Liver (tissue), 8 donors: ENCODE measurements at regions not wholly inside any gene's neighbourhood (a gene's known extent, or its start where the extent isn't known, plus 50 kb on each side); places are given as distances from the start of the nearest gene placed in this dataset.

Experiments
- DNase-seq: peaks from one replicate; pipeline ENCODE4 v3.0.0-alpha.2; 2017; ENCODE audit warnings: low spot score
- H3K27ac ChIP-seq, 2 donors: one replicate each; pipeline ENCODE4 v1.7.0; 2013; ENCODE audit warnings: inconsistent platforms in 2 of 2, low read length in 2 of 2, control low read depth in 1 of 2, low read depth in 1 of 2, mild to moderate bottlenecking in 1 of 2
- H3K27me3 ChIP-seq, 4 donors: one replicate each; pipeline versions ENCODE4 v1.6.1 to v1.7.0; 2013; ENCODE audit warnings: low read length in 3 of 4, inconsistent platforms in 1 of 4, mild to moderate bottlenecking in 1 of 4, moderate library complexity in 1 of 4; ENCODE audit not compliant: control insufficient read depth in 4 of 4, insufficient read depth in 4 of 4
- H3K36me3 ChIP-seq, 4 donors: one replicate each; pipeline versions ENCODE4 v1.6.1 to v1.7.0; 2013; ENCODE audit warnings: low read length in 3 of 4, mild to moderate bottlenecking in 3 of 4, low read depth in 1 of 4, moderate library complexity in 1 of 4; ENCODE audit not compliant: control insufficient read depth in 4 of 4, insufficient read depth in 3 of 4
- H3K4me1 ChIP-seq, 4 donors: one replicate each; pipeline versions ENCODE4 v1.6.1 to v1.7.0; 2013; ENCODE audit warnings: low read length in 3 of 4, mild to moderate bottlenecking in 3 of 4, moderate library complexity in 1 of 4; ENCODE audit not compliant: control insufficient read depth in 4 of 4, insufficient read depth in 4 of 4
- H3K4me3 ChIP-seq, 3 donors: one replicate each; pipeline versions ENCODE4 v1.6.1 to v1.7.0; 2013; ENCODE audit warnings: low read length in 3 of 3, control low read depth in 1 of 3, low read depth in 1 of 3, mild to moderate bottlenecking in 1 of 3
- H3K9ac ChIP-seq, 2 donors: one replicate each; pipeline ENCODE4 v1.7.0; 2013; ENCODE audit warnings: low read length in 2 of 2, mild to moderate bottlenecking in 2 of 2, moderate library complexity in 2 of 2, control low read depth in 1 of 2, low read depth in 1 of 2
- H3K9me3 ChIP-seq, 4 donors: one replicate each; pipeline versions ENCODE4 v1.6.1 to v1.7.0; 2013; ENCODE audit warnings: low read length in 3 of 4; ENCODE audit not compliant: control insufficient read depth in 4 of 4
- CTCF ChIP-seq: fragments of 150-350 bp; IDR thresholded peaks from 2 replicates; pipeline ENCODE4 v1.5.1; 2017; ENCODE audit warnings: improper control_type of control experiment, low read depth, low read length; ENCODE audit not compliant: missing input control
- EGR1 ChIP-seq, 2 donors: IDR thresholded peaks; 2 replicates each; pipeline ENCODE4 v1.6.1; 2016 to 2018; ENCODE audit warnings: antibody characterized with exemption in 2 of 2, low read depth in 2 of 2
- FOXA1 ChIP-seq: IDR thresholded peaks from 2 replicates; pipeline ENCODE4 v1.6.1; 2016; ENCODE audit warnings: antibody characterized with exemption
- FOXA2 ChIP-seq: IDR thresholded peaks from 2 replicates; pipeline ENCODE4 v1.6.1; 2016; ENCODE audit warnings: antibody characterized with exemption
- GABPA ChIP-seq, 2 donors: IDR thresholded peaks in 1 of 2; conservative IDR thresholded peaks in 1 of 2; 2 replicates each; pipeline ENCODE4 v1.6.1; 2016; ENCODE audit warnings: antibody characterized with exemption in 2 of 2, mild to moderate bottlenecking in 1 of 2, moderate library complexity in 1 of 2
- HNF4A ChIP-seq, 2 donors: conservative IDR thresholded peaks; 2 replicates each; pipeline ENCODE4 v1.6.1; 2016; ENCODE audit warnings: antibody characterized with exemption in 2 of 2, mild to moderate bottlenecking in 2 of 2
- HNF4G ChIP-seq: IDR thresholded peaks from 2 replicates; pipeline ENCODE4 v1.6.1; 2016; ENCODE audit warnings: antibody characterized with exemption
- JUND ChIP-seq, 2 donors: IDR thresholded peaks; 2 replicates each; pipeline ENCODE4 v1.6.1; 2016; ENCODE audit warnings: antibody characterized with exemption in 2 of 2
- MAX ChIP-seq: IDR thresholded peaks from 2 replicates; pipeline ENCODE4 v1.6.1; 2016; ENCODE audit warnings: antibody characterized with exemption
- RAD21 ChIP-seq, 2 donors: IDR thresholded peaks; 2 replicates each; pipeline ENCODE4 v1.6.1; 2016; ENCODE audit warnings: antibody characterized with exemption in 2 of 2, mild to moderate bottlenecking in 2 of 2
- REST ChIP-seq: IDR thresholded peaks from 2 replicates; pipeline ENCODE4 v1.6.1; 2016; ENCODE audit warnings: antibody characterized with exemption, mild to moderate bottlenecking
- SP1 ChIP-seq: IDR thresholded peaks from 2 replicates; pipeline ENCODE4 v1.6.1; 2018; ENCODE audit warnings: antibody characterized with exemption, mild to moderate bottlenecking
- TAF1 ChIP-seq: conservative IDR thresholded peaks from 2 replicates; pipeline ENCODE4 v1.6.1; 2016; ENCODE audit warnings: antibody characterized with exemption, mild to moderate bottlenecking
- YY1 ChIP-seq: IDR thresholded peaks from 2 replicates; pipeline ENCODE4 v1.6.1; 2016; ENCODE audit warnings: antibody characterized with exemption, mild to moderate bottlenecking
- ZBTB33 ChIP-seq: IDR thresholded peaks from 2 replicates; pipeline ENCODE4 v1.6.1; 2016; ENCODE audit warnings: antibody characterized with exemption
- WGBS: extraction: QIAGEN DNeasy Blood & Tissue Kit; methylation state at CpG from one replicate; pipeline ENCODE4 v1.1.7; 2013; 5-methylcytosine and 5-hydroxymethylcytosine counted together
- donor health status: healthy.
- donor health status: healthy.
- donor health status: healthy.
- donor health status: healthy.
- donor health status: healthy.

- WGBS = 41% methylated on average over 2 of the region's 2 CpGs
- H3K27ac ChIP-seq = no peak overlapping the region
- no peak overlapping the region for H3K9ac ChIP-seq
- H3K27me3 ChIP-seq = no peaks in the 10 kb centered on the region
- H3K36me3 ChIP-seq = no peaks in the 10 kb centered on the region
- H3K4me1 ChIP-seq = peaks cover 1 to 13% (median 5%) of the 10 kb centered on the region in 4 donors
- no peak for DNase-seq
- H3K4me3 ChIP-seq = no peak overlapping the region
- TF ChIP-seq MAX = no peak
- no peak for TF ChIP-seq FOXA1
- TF ChIP-seq HNF4A (conservative IDR thresholded peaks at IDR 0.05) = no peak
- no peak for TF ChIP-seq TAF1
- TF ChIP-seq YY1 = no peak
- TF ChIP-seq FOXA2 = no peak
- no peak for TF ChIP-seq SP1
- no peak for TF ChIP-seq JUND (IDR thresholded peaks at IDR 0.05)
- TF ChIP-seq REST = no peak
- no peak for TF ChIP-seq GABPA (IDR thresholded peaks at IDR 0.05 in 1 of 2, conservative IDR thresholded peaks at IDR 0.05 in 1 of 2)
- TF ChIP-seq HNF4G = no peak
- no peak for TF ChIP-seq ZBTB33
- TF ChIP-seq CTCF = no peak
- H3K9me3 ChIP-seq = no peaks in the 10 kb centered on the region
These were observed 207.7 kb upstream of the FANCL start for GRCh38 chr2:58448845-58449244.

GRCh38 chr2:58448065-58448507, 207.0 kb upstream of the FANCL start:
- TF ChIP-seq EGR1 (IDR thresholded peaks at IDR 0.05; ENCODE audit: low read depth in 2 of 2) (no peak), RAD21 (IDR thresholded peaks at IDR 0.05) (peak; percentile 84 to 90), ZBTB33 (no peak), CTCF (peak; percentile 54), JUND (IDR thresholded peaks at IDR 0.05) (peak in 1 of 2 donors; percentile 63), SP1 (no peak), YY1 (peak; percentile 40)
- Histone ChIP-seq H3K9me3 (no peaks in the 10 kb centered on the region), H3K4me3 (no peak overlapping the region), H3K27ac (no peak overlapping the region), H3K27me3 (no peaks in the 10 kb centered on the region), H3K4me1 (peaks cover 1 to 13% (median 5%) of the 10 kb centered on the region in 4 donors), H3K36me3 (no peaks in the 10 kb centered on the region), H3K9ac (peak overlapping the region in 1 of 2 donors; percentile 7)
- peak; percentile 58 for DNase-seq
- 14% methylated on average over 6 of the region's 6 CpGs for WGBS
